ENCODE measurements at regions not wholly inside any gene's neighbourhood (a gene's known extent, or its start where the extent isn't known, plus 50 kb on each side); places are given as distances from the start of the nearest gene placed in this dataset.

GRCh38 chr2:21633466-21633865 is 509.7 kb downstream of the TDRD15 start:
- no peak for TF ChIP-seq TAF1 (IDR thresholded peaks at IDR 0.05; ENCODE audit: borderline replicate concordance, insufficient read depth, low read length)
- no peak for TF ChIP-seq POLR2AphosphoS5 (IDR thresholded peaks at IDR 0.05; ENCODE audit: low read depth, low read length)
- no peak for TF ChIP-seq FOXP2 (optimal IDR thresholded peaks at IDR 0.05; ENCODE audit: borderline replicate concordance, extremely low read depth, extremely low read length, insufficient read depth)
- no peak for TF ChIP-seq SIN3A (IDR thresholded peaks at IDR 0.05; ENCODE audit: borderline replicate concordance, insufficient read depth, low read length)
- no peak for TF ChIP-seq REST (IDR thresholded peaks at IDR 0.05; ENCODE audit: insufficient read depth in 1 of 2, low read depth in 2 of 2, low read length in 2 of 2)

- no peak for TF ChIP-seq POLR2AphosphoS5 (IDR thresholded peaks at IDR 0.05; ENCODE audit: low read depth, low read length)
- no peak for TF ChIP-seq REST (IDR thresholded peaks at IDR 0.05; ENCODE audit: insufficient read depth in 1 of 2, low read depth in 2 of 2, low read length in 2 of 2)
- TF ChIP-seq FOXP2 (optimal IDR thresholded peaks at IDR 0.05; ENCODE audit: borderline replicate concordance, extremely low read depth, extremely low read length, insufficient read depth), result no peak
Measured at GRCh38 chr2:21633911-21634310, 510.1 kb downstream of the TDRD15 start.

GRCh38 chr2:21640046-21640445 is 516.3 kb downstream of the TDRD15 start:
- TF ChIP-seq REST (IDR thresholded peaks at IDR 0.05; ENCODE audit: insufficient read depth in 1 of 2, low read depth in 2 of 2, low read length in 2 of 2) (no peak), POLR2AphosphoS5 (IDR thresholded peaks at IDR 0.05; ENCODE audit: low read depth, low read length) (no peak), SIN3A (IDR thresholded peaks at IDR 0.05; ENCODE audit: borderline replicate concordance, insufficient read depth, low read length) (no peak), TAF1 (IDR thresholded peaks at IDR 0.05; ENCODE audit: borderline replicate concordance, insufficient read depth, low read length) (no peak), FOXP2 (optimal IDR thresholded peaks at IDR 0.05; ENCODE audit: borderline replicate concordance, extremely low read depth, extremely low read length, insufficient read depth) (no peak)

- TF ChIP-seq FOXP2 (optimal IDR thresholded peaks at IDR 0.05; ENCODE audit: borderline replicate concordance, extremely low read depth, extremely low read length, insufficient read depth), result no peak
- no peak for TF ChIP-seq REST (IDR thresholded peaks at IDR 0.05; ENCODE audit: insufficient read depth in 1 of 2, low read depth in 2 of 2, low read length in 2 of 2)
- TF ChIP-seq SIN3A (IDR thresholded peaks at IDR 0.05; ENCODE audit: borderline replicate concordance, insufficient read depth, low read length), result no peak
- TF ChIP-seq POLR2AphosphoS5 (IDR thresholded peaks at IDR 0.05; ENCODE audit: low read depth, low read length), result no peak
- no peak for TF ChIP-seq TAF1 (IDR thresholded peaks at IDR 0.05; ENCODE audit: borderline replicate concordance, insufficient read depth, low read length)
Measured at GRCh38 chr2:21642647-21643046, 518.9 kb downstream of the TDRD15 start.

GRCh38 chr2:21643180-21643579 is 519.4 kb downstream of the TDRD15 start:
- TF ChIP-seq FOXP2 (optimal IDR thresholded peaks at IDR 0.05; ENCODE audit: borderline replicate concordance, extremely low read depth, extremely low read length, insufficient read depth) (no peak), SIN3A (IDR thresholded peaks at IDR 0.05; ENCODE audit: borderline replicate concordance, insufficient read depth, low read length) (no peak)

All from PFSK-1 (cell line).